HG02885 (cell line): ENCODE measurements at regions not wholly inside any gene's neighbourhood (a gene's known extent, or its start where the extent isn't known, plus 50 kb on each side); places are given as distances from the start of the nearest gene placed in this dataset.

Experiments used
- ATAC-seq: cut with Tn5 transposase; IDR thresholded peaks from one replicate; pipeline ENCODE4 v1.9.1; 2021; ENCODE audit warnings: mild to moderate bottlenecking; ENCODE audit not compliant: unreplicated experiment, poor library complexity

GRCh38 chr6:134477991-134478635 lies 160.2 kb upstream of the SGK1 start:
- no peak for ATAC-seq

GRCh38 chr6:134474955-134475354 lies 157.0 kb upstream of the SGK1 start:
- no peak for ATAC-seq

DNA sequence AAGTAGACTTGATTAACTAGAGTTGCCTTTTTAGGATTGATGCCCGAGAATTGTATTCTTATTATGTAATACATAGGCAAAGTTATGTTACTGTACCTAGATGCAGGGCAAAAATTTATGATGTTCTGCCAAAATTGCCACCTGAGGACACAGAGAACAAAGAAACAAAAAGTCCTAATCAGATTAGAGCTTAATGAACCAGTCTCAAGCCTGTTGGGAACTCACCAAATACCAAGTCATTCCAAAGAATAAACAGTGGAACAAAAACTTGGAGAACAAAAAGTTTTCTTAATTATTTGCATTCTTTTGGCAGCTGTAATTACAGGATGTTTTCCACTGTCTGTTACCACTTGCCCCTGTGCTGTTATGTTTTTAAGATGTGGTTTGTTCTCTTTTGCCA lies 154.7 kb upstream of the SGK1 start:
- no peak for ATAC-seq

GRCh38 chr6:134472046-134472445 lies 154.1 kb upstream of the SGK1 start:
- ATAC-seq = no peak

DNA sequence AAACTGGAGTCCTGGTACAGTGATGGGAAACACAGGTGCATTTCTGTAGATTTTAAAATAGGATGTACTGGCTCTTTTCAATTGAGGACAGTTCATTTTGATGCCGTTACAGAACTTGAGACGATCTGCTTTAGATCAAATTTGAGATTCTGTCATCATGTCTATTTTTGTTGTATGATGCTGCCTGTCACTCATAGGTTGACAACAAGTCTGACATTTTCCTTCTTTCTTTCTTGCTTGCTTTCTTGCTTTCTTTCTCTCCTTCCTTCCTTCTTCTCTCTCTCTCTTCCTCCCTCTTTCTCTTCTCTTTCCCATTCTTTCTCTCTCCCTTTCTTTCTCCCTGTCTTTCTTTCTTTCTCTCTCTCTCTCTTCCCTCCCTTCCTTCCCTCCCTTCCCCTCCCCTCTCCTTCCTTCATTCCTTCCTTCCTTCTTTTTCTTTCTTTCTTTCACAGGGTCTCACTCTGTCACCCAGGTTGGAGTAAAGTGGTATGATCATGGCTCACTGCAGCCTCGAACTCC lies 152.6 kb upstream of the SGK1 start:
- no peak for ATAC-seq

DNA sequence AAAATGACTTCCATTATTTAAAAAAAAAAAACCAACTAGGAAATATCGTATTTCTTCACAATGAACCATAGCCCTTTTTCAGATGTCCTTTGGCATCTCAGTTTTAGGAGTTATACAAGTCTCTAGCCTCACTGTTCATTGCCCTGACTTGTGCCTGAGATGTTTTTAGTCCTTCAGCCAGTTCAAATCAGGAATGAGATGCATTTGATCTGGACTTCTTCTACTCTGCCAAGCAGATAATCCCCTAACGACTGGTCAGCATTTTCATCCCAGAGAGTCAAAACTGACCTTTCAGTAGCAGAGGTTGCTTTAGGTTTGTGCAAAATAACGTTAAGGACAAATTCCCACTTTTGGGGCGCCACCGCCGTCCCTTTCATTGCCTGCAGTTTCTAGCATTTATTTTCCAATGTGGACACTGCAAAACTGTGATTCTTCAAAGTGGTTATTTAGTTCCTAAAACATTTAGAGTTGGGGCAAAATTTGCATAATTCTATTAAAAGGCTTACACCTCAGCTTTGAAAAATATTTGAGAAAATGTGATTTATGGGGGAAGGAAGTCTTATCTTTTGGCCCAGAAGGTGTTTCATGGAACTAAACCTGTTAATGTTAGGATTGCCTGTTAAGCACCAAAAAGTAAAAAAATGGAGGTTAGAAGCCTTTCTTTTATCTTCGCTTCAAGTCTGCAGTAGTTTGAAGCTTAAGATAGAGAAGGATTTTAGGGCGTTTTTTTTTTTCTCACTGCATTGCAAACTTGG lies 152.0 kb upstream of the SGK1 start:
- no peak for ATAC-seq

DNA sequence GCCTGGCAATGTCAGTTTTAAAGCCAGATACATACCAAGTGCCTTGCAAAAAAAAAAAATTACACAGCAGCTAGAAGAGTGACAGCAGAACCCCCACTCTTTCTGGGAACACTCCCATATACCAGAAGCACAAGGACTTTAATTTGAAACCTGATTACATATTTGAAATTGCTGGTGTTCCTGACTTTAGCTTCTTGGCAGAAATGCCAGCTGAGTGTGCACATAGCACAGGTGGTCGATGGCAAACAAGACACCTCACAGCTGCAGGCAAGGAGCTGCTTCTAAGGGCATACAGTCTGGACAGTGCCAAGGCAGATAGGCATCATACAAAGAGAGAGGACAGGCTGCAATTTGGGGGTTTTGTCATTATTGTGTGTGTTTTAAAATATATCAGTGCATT lies 150.7 kb upstream of the SGK1 start:
- ATAC-seq = no peak

- ATAC-seq = no peak
Measured at GRCh38 chr6:134467620-134468019, 149.7 kb upstream of the SGK1 start.

- no peak for ATAC-seq
Measured at GRCh38 chr6:134466771-134467525, 149.0 kb upstream of the SGK1 start.

DNA sequence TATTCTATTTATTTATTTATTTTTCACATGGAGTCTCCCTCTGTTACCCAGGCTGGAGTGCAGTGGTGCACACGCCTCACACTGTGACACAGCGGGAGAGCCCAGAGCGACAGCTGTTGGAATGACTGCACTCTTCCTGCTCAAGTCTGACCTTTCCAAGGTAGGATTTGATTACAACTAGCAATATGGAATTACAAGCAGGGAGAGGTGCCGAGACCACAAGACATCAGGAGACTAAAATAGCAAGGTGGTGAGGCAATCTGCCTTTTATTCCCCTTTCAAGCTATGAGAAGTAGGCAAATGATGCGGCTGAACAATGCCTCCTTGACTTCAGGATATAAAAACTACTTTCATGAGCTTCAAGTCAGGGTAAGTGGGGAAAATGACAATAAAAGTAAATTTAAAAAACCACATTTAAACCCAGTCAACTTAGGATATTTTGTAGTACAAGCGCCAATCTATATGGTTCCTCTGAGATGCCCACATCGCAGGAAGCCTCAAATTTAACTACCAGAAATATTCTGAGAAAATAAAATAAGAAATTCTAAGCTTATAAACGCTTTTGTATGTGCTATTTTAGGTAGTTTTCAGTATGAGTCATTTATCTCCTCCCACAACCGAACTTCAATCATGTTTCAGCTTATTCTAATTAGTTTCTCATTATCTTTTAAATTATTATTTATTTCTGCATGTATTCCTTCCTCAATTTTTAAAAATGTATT lies 146.9 kb upstream of the SGK1 start:
- peak; percentile 76 for ATAC-seq

DNA sequence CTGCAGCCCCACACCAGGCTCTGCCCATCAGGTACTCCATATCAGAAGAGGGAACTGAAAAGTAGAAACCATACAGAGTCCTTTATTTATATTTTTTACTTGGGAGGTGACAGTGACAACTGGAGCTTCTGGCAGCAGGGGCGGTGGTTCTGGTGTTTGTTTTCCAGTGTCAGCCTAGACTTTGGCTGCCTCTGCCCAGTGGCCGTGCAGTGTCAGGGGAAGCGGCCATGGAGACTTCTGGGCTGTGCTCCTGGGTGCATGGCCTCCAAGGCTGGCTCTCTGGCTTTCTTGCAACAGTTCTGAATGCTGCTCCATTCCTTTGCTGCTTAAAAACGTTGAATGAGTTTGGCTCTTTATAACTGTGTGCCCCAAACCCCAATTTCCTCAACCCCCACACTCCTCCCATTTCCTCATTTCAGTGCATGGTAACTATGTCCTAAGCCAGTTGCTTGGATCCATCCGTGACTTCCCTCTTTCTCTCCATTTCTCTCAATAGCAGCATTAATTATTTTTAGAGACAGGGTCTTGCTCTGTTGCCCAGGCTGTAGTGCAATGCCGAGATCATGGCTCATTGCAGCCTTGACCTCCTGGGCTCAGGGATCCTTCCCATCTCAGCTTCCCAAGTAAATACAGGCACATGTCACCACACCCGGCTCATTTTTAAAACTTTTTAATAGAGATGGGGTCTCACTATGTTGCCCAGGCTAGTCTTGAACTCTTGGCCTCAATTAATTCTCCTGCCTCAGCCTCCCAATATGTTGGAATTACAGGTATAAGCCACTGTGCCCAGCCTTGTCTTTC lies 141.1 kb upstream of the SGK1 start:
- ATAC-seq = no peak

GRCh38 chr6:134457941-134458340 lies 140.0 kb upstream of the SGK1 start:
- no peak for ATAC-seq

GRCh38 chr6:134456226-134456625 lies 138.3 kb upstream of the SGK1 start:
- no peak for ATAC-seq

GRCh38 chr6:134455319-134455718 lies 137.4 kb upstream of the SGK1 start:
- ATAC-seq = no peak

GRCh38 chr6:134454794-134455193 lies 136.9 kb upstream of the SGK1 start:
- no peak for ATAC-seq

GRCh38 chr6:134453792-134454510 lies 136.0 kb upstream of the SGK1 start:
- no peak for ATAC-seq

DNA sequence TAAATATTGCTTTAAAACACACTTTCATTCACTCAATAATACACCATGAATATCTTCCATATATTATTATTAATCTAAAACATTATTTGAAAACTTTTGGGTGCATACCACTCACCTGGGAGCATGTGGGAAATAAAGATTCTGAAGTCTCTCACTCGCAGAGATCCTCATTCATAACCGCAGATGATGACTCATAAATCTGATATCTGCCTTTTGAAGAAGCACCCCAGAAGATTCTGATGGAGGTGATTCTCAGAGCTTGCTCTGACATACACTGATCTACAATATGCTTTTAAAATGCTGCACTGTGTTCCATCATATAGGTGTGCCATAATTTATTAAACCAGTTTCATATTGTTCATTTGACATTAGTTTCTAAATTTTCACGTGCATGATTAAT lies 135.0 kb upstream of the SGK1 start:
- no peak for ATAC-seq

DNA sequence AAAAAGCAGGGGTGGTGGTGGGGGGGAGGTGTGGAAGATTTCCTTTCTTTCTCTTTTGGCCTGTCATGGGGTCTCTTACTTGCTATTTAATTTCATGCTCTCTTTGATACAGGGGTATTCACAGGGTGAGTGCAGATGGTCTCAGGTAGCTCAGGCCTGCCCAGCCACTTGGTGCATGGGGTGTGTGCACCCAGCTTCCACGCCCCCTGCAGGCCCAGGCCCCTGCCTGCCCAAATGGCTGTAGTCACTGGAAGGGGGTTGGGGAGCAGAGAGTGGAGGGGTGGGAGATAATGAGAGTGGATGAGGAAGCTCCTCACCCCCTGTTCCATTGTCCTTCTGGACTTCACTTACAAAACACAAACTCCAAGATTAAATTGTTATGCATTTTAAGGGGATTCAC lies 133.6 kb upstream of the SGK1 start:
- ATAC-seq = no peak

- no peak for ATAC-seq
Measured at GRCh38 chr6:134449781-134450180, 131.9 kb upstream of the SGK1 start.
